ENCODE measurements at regions not wholly inside any gene's neighbourhood (a gene's known extent, or its start where the extent isn't known, plus 50 kb on each side); places are given as distances from the start of the nearest gene placed in this dataset.

DNA sequence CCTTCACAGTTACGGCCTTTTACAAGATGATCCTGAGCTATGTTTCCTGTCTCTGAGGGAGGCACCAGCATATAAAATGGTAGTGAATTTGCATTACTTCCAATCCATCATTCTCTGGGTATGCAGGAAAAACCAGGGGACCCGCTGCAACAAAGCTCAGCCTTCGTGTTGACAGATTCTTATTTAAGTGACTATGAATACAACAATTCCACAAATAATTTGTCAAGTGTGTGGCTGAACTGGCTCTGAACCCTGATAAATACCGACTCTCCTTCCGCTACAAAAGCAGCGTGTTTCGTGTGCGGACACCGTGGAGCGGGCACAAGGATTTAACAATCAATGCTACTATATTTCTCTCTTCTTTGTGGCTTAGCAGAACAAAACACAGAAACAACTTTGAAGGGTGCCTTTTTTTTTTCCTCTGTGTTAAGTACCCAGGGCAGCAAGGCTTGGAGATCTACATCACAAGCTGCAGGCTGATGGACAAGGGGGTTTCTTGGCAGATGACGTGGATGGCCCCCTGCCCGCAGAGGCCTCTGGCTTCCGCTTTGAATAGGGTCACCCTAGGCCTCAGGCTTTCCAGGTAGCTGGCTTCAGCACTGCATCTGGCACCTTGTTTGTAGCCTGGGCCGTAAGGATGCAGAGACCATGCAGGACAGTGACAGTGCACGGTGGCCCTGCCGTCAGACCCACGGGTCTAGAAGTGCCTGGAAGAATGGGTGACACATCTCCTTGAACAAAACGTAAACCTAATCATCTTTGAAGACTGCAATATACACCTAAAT is 280.5 kb upstream of the TSHZ3 start:
- intact Hi-C loops (cut with micrococcal nuclease; ENCODE audit: unreplicated experiment) (no loop called here), in situ Hi-C loops (cut with HindIII; ENCODE audit: extremely low pct_ligation_motif_present, low pct_unique_long_range_greater_than_20kb) (no loop called here)
- POLR2A ChIA-PET = no interaction called here
- no peak overlapping the region for H3K9ac ChIP-seq (ENCODE audit: insufficient read depth, low read depth, low read length)
- no peak overlapping the region for H2AFZ ChIP-seq (ENCODE audit: low read length)
- H3K79me2 ChIP-seq (ENCODE audit: insufficient read depth, low read length) = no peaks in the 10 kb centered on the region
- FAIRE-seq (no peak), DNase-seq (ENCODE audit: low spot score) (no peak), ATAC-seq (no peak)
- no peak for TF ChIP-seq KAT2B (IDR thresholded peaks at IDR 0.05; ENCODE audit: borderline replicate concordance, low read depth, low read length)
- no peak for TF ChIP-seq ZNF30 (CRISPR knock-in tag; IDR thresholded peaks at IDR 0.05)
- no peak for TF ChIP-seq ZKSCAN5 (CRISPR knock-in tag; IDR thresholded peaks at IDR 0.05)
- TF ChIP-seq, protein P1, sequence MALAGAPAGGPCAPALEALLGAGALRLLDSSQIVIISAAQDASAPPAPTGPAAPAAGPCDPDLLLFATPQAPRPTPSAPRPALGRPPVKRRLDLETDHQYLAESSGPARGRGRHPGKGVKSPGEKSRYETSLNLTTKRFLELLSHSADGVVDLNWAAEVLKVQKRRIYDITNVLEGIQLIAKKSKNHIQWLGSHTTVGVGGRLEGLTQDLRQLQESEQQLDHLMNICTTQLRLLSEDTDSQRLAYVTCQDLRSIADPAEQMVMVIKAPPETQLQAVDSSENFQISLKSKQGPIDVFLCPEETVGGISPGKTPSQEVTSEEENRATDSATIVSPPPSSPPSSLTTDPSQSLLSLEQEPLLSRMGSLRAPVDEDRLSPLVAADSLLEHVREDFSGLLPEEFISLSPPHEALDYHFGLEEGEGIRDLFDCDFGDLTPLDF (CRISPR knock-in tag; IDR thresholded peaks at IDR 0.05) = no peak
- TF ChIP-seq ZNF234 (CRISPR knock-in tag; conservative IDR thresholded peaks at IDR 0.05) = no peak
- no peak for TF ChIP-seq DNMT1 (CRISPR knock-in tag; IDR thresholded peaks at IDR 0.05)
- TF ChIP-seq, protein P2, sequence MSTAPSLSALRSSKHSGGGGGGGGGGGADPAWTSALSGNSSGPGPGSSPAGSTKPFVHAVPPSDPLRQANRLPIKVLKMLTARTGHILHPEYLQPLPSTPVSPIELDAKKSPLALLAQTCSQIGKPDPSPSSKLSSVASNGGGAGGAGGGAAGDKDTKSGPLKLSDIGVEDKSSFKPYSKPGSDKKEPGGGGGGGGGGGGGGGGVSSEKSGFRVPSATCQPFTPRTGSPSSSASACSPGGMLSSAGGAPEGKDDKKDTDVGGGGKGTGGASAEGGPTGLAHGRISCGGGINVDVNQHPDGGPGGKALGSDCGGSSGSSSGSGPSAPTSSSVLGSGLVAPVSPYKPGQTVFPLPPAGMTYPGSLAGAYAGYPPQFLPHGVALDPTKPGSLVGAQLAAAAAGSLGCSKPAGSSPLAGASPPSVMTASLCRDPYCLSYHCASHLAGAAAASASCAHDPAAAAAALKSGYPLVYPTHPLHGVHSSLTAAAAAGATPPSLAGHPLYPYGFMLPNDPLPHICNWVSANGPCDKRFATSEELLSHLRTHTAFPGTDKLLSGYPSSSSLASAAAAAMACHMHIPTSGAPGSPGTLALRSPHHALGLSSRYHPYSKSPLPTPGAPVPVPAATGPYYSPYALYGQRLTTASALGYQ (CRISPR knock-in tag; IDR thresholded peaks at IDR 0.05) = no peak
- no peak for TF ChIP-seq U2AF1 (optimal IDR thresholded peaks at IDR 0.05; ENCODE audit: low read depth, low read length)
- TF ChIP-seq RAD21 (CRISPR knock-in tag; IDR thresholded peaks at IDR 0.05) = no peak
- no peak for TF ChIP-seq TCF7 (IDR thresholded peaks at IDR 0.05; ENCODE audit: low read depth)
- no peak for TF ChIP-seq ZFX (CRISPR knock-in tag; IDR thresholded peaks at IDR 0.05; ENCODE audit: low read depth)
- TF ChIP-seq NFIC (IDR thresholded peaks at IDR 0.05; ENCODE audit: low read length) = no peak
- no peak for TF ChIP-seq KDM1A (CRISPR knock-in tag; IDR thresholded peaks at IDR 0.05)
- TF ChIP-seq ZNF562 (CRISPR knock-in tag; IDR thresholded peaks at IDR 0.05; ENCODE audit: borderline replicate concordance) = no peak
- no peak for TF ChIP-seq MTA1 (CRISPR knock-in tag; IDR thresholded peaks at IDR 0.05; ENCODE audit: borderline replicate concordance)
- TF ChIP-seq, protein P3, sequence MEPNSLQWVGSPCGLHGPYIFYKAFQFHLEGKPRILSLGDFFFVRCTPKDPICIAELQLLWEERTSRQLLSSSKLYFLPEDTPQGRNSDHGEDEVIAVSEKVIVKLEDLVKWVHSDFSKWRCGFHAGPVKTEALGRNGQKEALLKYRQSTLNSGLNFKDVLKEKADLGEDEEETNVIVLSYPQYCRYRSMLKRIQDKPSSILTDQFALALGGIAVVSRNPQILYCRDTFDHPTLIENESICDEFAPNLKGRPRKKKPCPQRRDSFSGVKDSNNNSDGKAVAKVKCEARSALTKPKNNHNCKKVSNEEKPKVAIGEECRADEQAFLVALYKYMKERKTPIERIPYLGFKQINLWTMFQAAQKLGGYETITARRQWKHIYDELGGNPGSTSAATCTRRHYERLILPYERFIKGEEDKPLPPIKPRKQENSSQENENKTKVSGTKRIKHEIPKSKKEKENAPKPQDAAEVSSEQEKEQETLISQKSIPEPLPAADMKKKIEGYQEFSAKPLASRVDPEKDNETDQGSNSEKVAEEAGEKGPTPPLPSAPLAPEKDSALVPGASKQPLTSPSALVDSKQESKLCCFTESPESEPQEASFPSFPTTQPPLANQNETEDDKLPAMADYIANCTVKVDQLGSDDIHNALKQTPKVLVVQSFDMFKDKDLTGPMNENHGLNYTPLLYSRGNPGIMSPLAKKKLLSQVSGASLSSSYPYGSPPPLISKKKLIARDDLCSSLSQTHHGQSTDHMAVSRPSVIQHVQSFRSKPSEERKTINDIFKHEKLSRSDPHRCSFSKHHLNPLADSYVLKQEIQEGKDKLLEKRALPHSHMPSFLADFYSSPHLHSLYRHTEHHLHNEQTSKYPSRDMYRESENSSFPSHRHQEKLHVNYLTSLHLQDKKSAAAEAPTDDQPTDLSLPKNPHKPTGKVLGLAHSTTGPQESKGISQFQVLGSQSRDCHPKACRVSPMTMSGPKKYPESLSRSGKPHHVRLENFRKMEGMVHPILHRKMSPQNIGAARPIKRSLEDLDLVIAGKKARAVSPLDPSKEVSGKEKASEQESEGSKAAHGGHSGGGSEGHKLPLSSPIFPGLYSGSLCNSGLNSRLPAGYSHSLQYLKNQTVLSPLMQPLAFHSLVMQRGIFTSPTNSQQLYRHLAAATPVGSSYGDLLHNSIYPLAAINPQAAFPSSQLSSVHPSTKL (CRISPR knock-in tag; IDR thresholded peaks at IDR 0.05) = no peak
- no peak for TF ChIP-seq ZNF180 (CRISPR knock-in tag; IDR thresholded peaks at IDR 0.05; ENCODE audit: borderline replicate concordance, low read depth)
- no peaks in the 10 kb centered on the region for H3K4me1 ChIP-seq (ENCODE audit: insufficient read depth, low read length)
- BruUV-seq (replicated peaks) = no TSS peak
- H3K4me2 ChIP-seq (ENCODE audit: low read depth, low read length) = no peak overlapping the region
- H4K20me1 ChIP-seq (ENCODE audit: insufficient read depth, low read length) = no peaks in the 10 kb centered on the region
- H3K36me3 ChIP-seq (replicated peaks in 1 of 2; ENCODE audit: control insufficient read depth in 1 of 2, insufficient read depth in 2 of 2, low read length in 2 of 2) = no peaks in the 10 kb centered on the region
- H3K4me3 ChIP-seq (replicated peaks in 1 of 3; ENCODE audit: insufficient read depth in 1 of 3, low read depth in 2 of 3, low read length in 3 of 3) = no peak overlapping the region
- peaks cover 62% of the 10 kb centered on the region for H3K9me3 ChIP-seq (ENCODE audit: low read length)
- no peaks in the 10 kb centered on the region; a peak in 1 of 5 replicates for H3K27me3 ChIP-seq (ENCODE audit: control insufficient read depth in 1 of 2, insufficient read depth in 2 of 2, low read length in 2 of 2)
- WGBS (ENCODE audit: low lambda C conversion rate) = 40% methylated on average over 15 of the region's 18 CpGs
- H3K27ac ChIP-seq (ENCODE audit: extremely low read length, insufficient read depth, low read length) = no peak overlapping the region
- CTCF ChIA-PET (ENCODE audit: low intra/inter-chr PET ratio, low total read pairs) = no interaction called here

Data from HepG2 (cell line).